CD4-positive, alpha-beta T cell treated with Interferon gamma for 1 hour (primary cell): ENCODE measurements at regions not wholly inside any gene's neighbourhood (a gene's known extent, or its start where the extent isn't known, plus 50 kb on each side); places are given as distances from the start of the nearest gene placed in this dataset.

Experiments
- DNase-seq: peaks from one replicate; pipeline ENCODE4 v3.0.0-alpha.2; 2020

DNA sequence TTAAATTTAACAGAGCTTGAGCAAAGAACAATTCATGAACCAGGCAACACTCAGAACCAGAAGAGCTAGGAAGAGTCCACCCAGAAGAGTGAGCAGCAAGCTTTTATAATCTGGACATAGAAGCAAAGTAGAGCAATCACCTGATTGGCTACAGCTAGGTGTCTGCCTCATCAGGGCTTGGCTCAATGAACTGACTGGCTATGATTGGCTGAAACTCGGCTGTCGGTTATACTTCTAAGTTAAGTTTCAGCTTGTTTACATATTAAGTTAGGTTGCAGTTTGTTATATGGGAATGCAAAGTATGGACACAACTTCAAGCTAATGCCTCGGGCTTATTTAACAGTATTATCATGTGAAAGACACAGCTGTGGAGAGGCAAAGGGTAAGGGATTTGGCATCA is 63.2 kb upstream of the NABP1 start:
- no peak for DNase-seq

DNA sequence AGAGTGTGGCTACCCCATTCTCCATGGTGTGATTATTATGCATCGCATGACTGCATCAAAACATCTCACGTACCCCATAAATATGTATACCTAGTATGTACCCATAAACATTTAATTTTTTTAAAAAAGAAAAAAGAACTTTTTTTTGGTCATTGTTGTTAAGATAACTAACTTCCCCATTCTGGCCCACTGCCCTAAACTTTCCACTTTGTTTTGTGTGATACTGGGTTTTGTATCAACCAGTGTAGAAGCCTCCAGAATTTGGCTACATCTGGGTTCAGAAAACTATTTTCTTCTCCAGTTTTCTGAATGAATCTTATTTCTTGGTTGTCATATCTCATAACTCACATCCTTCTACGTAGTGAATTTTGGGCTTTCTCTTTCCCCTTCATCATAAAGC is 62.3 kb upstream of the NABP1 start:
- no peak for DNase-seq

DNA sequence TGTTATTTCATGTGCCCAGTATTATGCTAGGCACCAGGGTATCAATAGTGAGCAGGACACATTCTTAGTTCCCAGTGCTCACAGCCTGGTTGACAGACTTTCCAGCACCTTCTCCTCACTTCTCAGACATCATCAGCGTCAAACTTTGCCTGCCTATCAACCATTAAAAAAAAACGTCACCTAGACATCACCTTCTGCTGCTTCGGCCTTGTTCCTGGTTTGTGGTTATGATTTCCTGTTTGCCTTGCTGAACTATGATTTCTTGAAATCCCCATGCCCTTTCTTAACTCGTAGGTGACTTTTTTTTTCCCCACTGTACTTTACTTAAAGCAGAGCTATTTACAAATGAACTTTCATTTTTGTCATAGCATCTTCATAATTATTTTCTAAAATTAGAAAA is 60.4 kb upstream of the NABP1 start:
- DNase-seq = peak; percentile 78

DNA sequence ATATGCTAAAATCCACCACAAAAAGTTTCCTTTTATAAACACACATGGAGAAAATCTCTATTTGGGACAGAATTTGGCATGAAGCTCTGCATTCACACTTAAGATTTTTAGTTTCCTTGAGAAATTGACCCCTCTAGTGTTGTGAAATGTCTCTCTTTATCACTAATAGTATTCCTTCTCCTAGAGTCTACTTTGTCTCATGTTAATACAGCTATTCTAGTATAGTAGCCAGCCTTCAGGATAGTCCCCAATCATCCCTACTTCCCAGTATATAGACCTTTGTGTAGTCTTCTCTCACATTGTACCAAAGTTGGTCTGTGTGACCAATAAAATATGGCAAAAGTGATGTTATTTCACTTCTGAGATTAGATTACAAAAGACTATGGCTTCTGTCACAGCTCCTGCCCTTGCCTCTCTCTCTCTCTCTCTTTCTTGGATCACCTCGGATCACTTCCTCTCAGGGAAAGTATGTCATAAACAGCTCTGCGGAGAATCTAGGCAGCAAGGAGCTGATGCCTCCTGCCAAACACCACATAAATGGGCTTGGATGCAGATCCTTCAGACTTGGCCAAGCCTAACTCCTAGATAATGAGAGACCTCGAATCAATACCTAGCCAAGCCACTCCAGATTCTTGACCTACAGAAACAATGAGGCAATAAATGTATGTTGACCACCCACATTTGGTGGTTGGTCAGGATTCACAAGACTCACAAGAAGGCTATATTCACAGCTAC is 59.7 kb upstream of the NABP1 start:
- no peak for DNase-seq

DNA sequence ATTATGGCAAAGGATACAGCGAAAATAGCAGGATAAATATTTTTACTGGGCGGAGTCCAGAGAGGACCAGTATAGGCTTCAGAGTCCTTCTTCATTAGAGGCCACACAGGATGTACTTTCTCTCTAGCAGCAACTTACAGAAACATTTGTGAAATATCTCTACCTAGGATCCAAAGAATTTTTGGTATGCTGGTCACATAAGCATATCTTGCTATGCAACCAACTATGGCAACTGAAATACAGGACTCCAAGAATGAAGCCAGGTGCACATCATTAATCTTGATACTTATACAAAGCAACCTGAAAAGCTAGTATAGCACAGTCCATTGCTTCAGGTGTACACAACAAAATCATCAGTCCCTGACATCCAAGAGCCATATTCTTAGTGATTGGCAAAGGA is 59.1 kb upstream of the NABP1 start:
- no peak for DNase-seq

DNA sequence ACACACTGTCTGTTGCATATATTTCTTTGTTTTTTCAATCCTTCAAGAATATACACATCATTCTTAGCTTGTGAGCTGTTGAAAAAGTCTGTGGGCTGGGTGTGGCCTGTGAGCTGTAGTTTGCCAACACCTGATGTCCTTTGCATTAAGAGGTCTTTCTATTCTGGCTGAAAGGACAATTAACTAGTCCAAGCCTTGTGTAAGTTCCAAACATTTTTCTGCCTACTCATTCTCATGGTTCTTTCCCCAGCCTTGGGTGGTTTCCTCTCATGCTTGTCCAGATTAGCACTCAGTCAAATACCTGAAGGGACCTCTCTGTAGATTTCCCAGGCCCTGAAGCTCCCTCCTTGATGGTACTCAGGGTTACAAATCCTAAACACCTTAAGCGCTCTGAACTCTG is 57.8 kb upstream of the NABP1 start:
- DNase-seq = no peak

DNA sequence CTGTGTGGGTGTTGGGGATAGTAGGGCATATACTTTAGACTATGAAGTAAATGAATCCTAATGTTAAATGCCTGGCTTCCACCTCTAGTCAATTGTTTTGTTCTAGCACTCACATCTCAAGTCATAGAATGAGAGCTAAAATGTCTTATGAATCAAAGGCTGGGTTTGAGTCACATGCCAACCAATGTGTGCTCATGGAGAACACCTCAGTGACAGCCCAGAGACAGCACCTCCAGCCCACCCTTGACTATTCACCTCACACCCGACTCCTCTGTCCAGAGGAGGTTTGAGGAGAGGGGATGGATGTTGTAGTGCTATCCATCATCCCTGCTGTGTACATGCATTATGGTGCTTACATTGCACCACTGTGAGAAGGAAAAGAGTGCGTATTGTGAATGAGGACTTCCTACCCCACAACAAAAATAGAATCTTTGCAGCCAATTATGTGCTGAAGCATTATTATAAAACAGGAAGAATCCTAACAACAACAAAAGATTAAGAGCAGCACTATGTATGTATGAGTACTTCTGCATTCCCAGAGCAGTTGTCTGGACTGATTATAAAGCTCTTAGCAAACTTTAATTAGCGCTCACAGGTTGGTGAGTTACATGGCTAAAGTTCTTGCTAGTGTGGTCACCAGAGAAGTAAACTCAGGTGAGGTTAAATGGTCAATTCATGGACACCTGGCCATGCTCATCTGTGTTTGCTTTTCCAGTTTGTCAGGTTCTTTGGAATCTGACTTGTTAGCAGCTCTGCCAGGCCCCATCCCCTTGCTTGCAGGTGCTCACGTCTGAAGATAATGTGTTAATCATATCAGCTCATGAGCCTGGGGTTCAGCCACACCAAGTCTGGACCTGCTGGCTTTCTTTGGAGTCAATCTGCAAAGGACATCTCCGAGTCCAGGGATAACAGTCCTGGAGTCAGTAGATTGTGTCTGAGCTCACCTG is 55.3 kb upstream of the NABP1 start:
- no peak for DNase-seq

DNA sequence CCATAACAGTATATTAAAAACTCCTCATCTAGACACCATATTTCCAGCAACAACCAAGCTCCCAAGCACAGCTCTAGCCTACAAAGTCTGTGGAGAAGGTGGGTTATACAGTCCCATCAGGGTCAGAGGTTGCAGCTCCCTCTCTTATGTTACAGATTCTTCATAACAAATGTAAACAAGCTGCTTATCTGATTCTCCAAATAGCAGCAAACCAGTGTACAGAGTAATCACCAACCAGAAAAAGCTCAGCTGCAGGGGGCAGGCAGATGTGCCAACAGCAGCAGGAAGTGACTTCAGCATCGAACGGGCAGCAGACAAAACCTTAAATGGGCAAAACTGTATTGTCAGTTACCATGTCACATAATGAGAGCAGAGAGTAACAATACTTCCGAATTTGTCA is 52.9 kb upstream of the NABP1 start:
- peak; percentile 84 for DNase-seq

DNA sequence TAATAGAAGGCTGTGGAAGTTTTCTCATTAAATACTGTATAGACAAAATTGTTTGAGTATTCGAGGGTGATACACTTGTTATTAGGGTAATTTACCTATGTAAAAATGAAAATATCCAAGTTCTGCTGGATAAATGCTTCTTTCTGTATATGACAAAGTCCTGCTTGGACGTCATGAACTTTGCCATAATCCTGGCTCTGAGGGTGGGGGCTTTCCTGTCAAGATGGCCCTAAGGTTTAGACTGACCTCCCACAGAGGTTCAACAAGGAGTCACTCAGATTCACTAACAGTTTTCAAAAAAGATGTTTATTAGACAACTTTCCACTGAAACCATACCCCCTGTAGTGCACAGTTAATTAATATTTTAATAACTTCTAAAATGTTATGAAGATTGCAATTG is 52.5 kb upstream of the NABP1 start:
- no peak for DNase-seq

DNA sequence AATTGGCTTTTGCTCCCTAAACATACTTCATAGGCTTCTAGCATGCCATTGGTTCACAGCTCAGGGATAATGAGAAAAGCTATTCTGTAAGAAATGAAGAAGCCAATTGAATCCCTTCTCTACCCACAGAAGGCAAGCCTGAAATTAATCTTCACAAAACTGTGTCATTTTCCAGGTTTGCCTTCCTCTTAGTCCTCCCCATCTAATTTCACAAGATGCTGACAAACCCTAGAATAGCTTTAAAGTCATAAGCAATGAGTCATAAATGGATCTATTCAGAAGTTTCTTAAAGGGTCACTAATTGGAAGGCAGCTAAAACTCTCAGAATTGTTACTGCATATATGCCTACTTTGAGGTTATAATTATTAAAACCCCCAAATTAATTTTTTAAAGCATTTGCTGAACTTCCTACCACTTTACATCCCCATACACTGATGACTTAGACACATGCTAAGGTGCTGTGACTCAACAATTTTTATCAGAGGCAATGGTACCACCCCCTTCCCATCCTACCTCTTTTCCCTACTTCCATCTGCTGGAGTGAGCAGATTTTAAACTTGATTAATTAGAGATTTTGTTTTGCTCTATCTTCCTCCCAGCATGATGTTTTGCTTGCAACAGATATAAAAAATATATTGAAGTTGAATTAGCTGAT is 51.3 kb upstream of the NABP1 start:
- DNase-seq = no peak

DNA sequence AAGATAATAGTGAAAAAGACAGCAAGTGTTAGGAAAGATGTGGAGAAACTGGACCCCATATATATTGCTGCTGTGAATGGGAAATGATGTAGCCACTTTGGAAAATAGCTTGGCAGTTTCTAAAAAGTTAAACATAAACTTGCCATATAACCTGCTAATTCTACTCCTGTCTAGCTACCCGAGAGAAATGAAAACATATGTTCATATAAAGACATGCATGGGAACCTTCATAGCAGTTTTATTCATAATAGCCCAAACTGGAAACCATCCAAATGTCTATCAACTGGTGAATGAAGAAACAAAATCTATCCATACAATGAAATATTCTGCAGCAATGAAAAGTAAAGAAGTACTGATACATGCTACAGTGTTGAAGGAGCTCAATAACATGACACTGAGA is 50.4 kb upstream of the NABP1 start:
- DNase-seq = no peak
